Osteoblast (primary cell): ENCODE measurements at regions not wholly inside any gene's neighbourhood (a gene's known extent, or its start where the extent isn't known, plus 50 kb on each side); places are given as distances from the start of the nearest gene placed in this dataset.

Experiments used
- DNase-seq: peaks from one replicate; pipeline ENCODE4 v3.0.0; 2011; ENCODE audit warnings: low spot score, mixed read lengths; ENCODE audit not compliant: insufficient read length; ENCODE audit errors: missing footprints
- H2AFZ ChIP-seq: 2 replicates; pipeline ENCODE4 v1.6.0; 2011; ENCODE audit warnings: mild to moderate bottlenecking, low read length
- H3K27ac ChIP-seq: 2 replicates; pipeline ENCODE4 v1.5.1; 2011; ENCODE audit warnings: mild to moderate bottlenecking, low read depth, low read length, moderate library complexity
- H3K27me3 ChIP-seq: 2 replicates; pipeline ENCODE4 v1.6.0; 2012; ENCODE audit warnings: mild to moderate bottlenecking, control low read depth, inconsistent platforms, low read length, moderate library complexity; ENCODE audit not compliant: insufficient read depth
- H3K36me3 ChIP-seq: 2 replicates; pipeline ENCODE4 v1.5.1; 2011; ENCODE audit warnings: mild to moderate bottlenecking, low read length, control low read depth, moderate library complexity; ENCODE audit not compliant: insufficient read depth
- H3K4me1 ChIP-seq: 2 replicates; pipeline ENCODE4 v1.5.1; 2011; ENCODE audit warnings: mild to moderate bottlenecking, low read length, control low read depth, moderate library complexity; ENCODE audit not compliant: insufficient read depth
- H3K4me2 ChIP-seq: 2 replicates; pipeline ENCODE4 v1.6.0; 2011; ENCODE audit warnings: mild to moderate bottlenecking, low read length; ENCODE audit not compliant: insufficient read depth
- H3K4me3 ChIP-seq: fragments of 200-600 bp; sonication (generic); 3 replicates; pipeline ENCODE4 v1.5.1; 2012; ENCODE audit warnings: mild to moderate bottlenecking, low read length, inconsistent platforms; ENCODE audit not compliant: insufficient read depth
- H3K79me2 ChIP-seq: 2 replicates; pipeline ENCODE4 v1.6.0; 2012; ENCODE audit warnings: mild to moderate bottlenecking, low read length, control low read depth, inconsistent platforms; ENCODE audit not compliant: insufficient read depth
- H3K9me3 ChIP-seq: 2 replicates; pipeline ENCODE4 v1.5.1; 2011; ENCODE audit warnings: low read depth, low read length, control low read depth
- H4K20me1 ChIP-seq: 2 replicates; pipeline ENCODE4 v1.6.0; 2012; ENCODE audit warnings: mild to moderate bottlenecking, low read length, control low read depth; ENCODE audit not compliant: insufficient read depth
- CTCF ChIP-seq: IDR thresholded peaks from 2 replicates; pipeline ENCODE4 v1.5.1; 2011; ENCODE audit warnings: mild to moderate bottlenecking, low read depth, low read length, moderate library complexity; ENCODE audit errors: extremely low read depth

DNA sequence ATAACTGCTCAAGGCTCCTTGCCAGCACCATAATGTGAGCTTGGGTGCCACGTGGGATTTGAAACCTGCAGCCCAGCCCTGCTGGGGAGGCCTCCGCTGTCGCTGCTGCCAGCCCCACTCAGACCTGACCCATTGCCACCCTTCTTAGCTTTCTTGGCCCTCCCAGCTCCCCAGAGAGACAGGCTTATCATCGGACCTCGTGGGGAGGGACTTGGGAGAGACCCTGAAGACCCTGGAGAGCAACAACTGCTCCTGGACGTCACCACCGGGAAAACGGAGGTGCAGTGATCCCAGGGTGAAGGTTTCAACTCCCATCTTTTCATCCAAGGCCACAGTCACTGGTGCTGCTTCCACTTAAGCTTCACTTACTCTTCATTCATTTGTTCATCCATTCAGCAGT, 596.1 kb downstream of the PTPRU start:
- no peak overlapping the region for H3K4me2 ChIP-seq
- no peaks in the 10 kb centered on the region for H3K4me1 ChIP-seq
- no peaks in the 10 kb centered on the region for H3K79me2 ChIP-seq
- H2AFZ ChIP-seq: no peak overlapping the region
- no peaks in the 10 kb centered on the region for H4K20me1 ChIP-seq
- no peak overlapping the region for H3K27ac ChIP-seq
- no peak overlapping the region for H3K4me3 ChIP-seq
- H3K36me3 ChIP-seq: no peaks in the 10 kb centered on the region
- H3K27me3 ChIP-seq: no peaks in the 10 kb centered on the region
- no peak for TF ChIP-seq CTCF
- DNase-seq: no peak
- H3K9me3 ChIP-seq: no peaks in the 10 kb centered on the region

DNA sequence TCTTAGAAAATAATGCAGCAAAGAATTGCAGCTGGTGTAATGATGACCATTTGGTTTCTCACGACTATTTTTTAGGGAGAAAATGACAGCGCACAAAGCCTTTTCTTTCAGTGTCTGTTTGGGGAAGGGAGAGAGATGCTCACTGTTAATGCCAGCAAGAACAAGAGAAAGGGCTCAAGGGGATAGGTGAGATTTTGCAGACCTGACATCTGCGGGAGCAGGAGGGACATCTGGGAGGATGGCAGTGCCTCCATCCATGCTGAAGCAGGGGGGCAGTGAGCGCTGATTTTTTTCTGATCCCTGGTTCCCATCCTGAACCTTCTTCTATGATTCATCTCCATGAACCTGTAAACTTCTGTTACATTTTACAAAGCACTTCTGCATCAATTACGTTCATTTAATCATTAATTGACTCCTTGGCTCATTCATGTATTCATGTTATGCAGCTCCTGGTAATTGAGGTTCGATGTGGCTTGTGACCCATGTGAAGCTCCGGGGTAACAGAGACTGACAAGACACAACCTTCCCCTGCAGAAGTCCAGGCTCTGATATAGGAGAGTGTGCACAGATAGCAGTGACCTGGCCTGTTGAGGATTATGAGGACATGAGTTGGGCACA, 595.3 kb downstream of the PTPRU start:
- H3K79me2 ChIP-seq: no peaks in the 10 kb centered on the region
- H2AFZ ChIP-seq: no peak overlapping the region

GRCh38 chr1:29830916-29831315, 594.6 kb downstream of the PTPRU start:
- Histone ChIP-seq H3K27me3 (no peaks in the 10 kb centered on the region), H3K4me3 (no peak overlapping the region), H3K36me3 (no peaks in the 10 kb centered on the region), H3K9me3 (no peaks in the 10 kb centered on the region), H2AFZ (no peak overlapping the region), H4K20me1 (no peaks in the 10 kb centered on the region), H3K79me2 (no peaks in the 10 kb centered on the region), H3K27ac (no peak overlapping the region), H3K4me2 (no peak overlapping the region), H3K4me1 (no peaks in the 10 kb centered on the region)
- no peak for TF ChIP-seq CTCF
- DNase-seq: no peak

More for the DNA sequence above, 595.3 kb downstream of the PTPRU start:
- TF ChIP-seq CTCF: no peak
- no peak overlapping the region for H3K27ac ChIP-seq
- H3K4me1 ChIP-seq: no peaks in the 10 kb centered on the region
- no peaks in the 10 kb centered on the region for H3K9me3 ChIP-seq
- H3K4me2 ChIP-seq: no peak overlapping the region
- no peak for DNase-seq
- H3K4me3 ChIP-seq: no peak overlapping the region
- H4K20me1 ChIP-seq: no peaks in the 10 kb centered on the region
- no peaks in the 10 kb centered on the region for H3K27me3 ChIP-seq
- H3K36me3 ChIP-seq: no peaks in the 10 kb centered on the region

GRCh38 chr1:29830383-29830782, 594.1 kb downstream of the PTPRU start:
- TF ChIP-seq CTCF: no peak
- H3K79me2 ChIP-seq: no peaks in the 10 kb centered on the region
- no peaks in the 10 kb centered on the region for H4K20me1 ChIP-seq

More at GRCh38 chr1:29830383-29830782, 594.1 kb downstream of the PTPRU start:
- no peak overlapping the region for H3K4me3 ChIP-seq
- no peak overlapping the region for H3K27ac ChIP-seq
- no peak overlapping the region for H2AFZ ChIP-seq
- H3K9me3 ChIP-seq: peaks cover 2% of the 10 kb centered on the region
- no peaks in the 10 kb centered on the region for H3K36me3 ChIP-seq
- H3K27me3 ChIP-seq: no peaks in the 10 kb centered on the region
- no peak for DNase-seq
- no peak overlapping the region for H3K4me2 ChIP-seq
- H3K4me1 ChIP-seq: no peaks in the 10 kb centered on the region
